CMK (cell line): ENCODE measurements at regions not wholly inside any gene's neighbourhood (a gene's known extent, or its start where the extent isn't known, plus 50 kb on each side); places are given as distances from the start of the nearest gene placed in this dataset.

Experiments used
- DNase-seq: peaks from one replicate; pipeline ENCODE4 v3.0.0-alpha.2; 2010; ENCODE audit warnings: low read depth

- peak; percentile 21 for DNase-seq
These were observed 151.2 kb upstream of the TNR start for GRCh38 chr1:175894581-175894980.

- no peak for DNase-seq
These were observed 149.8 kb upstream of the TNR start for GRCh38 chr1:175893192-175893591.

GRCh38 chr1:175892686-175893085, 149.3 kb upstream of the TNR start:
- DNase-seq, result no peak

GRCh38 chr1:175891783-175892309, 148.5 kb upstream of the TNR start:
- no peak for DNase-seq

GRCh38 chr1:175890958-175891357, 147.6 kb upstream of the TNR start:
- DNase-seq, result no peak

- no peak for DNase-seq
These were observed 146.5 kb upstream of the TNR start for GRCh38 chr1:175889848-175890247.

GRCh38 chr1:175888996-175889395, 145.6 kb upstream of the TNR start:
- no peak for DNase-seq

GRCh38 chr1:175887981-175888428, 144.6 kb upstream of the TNR start:
- peak; percentile 15 for DNase-seq

GRCh38 chr1:175887521-175887920, 144.1 kb upstream of the TNR start:
- no peak for DNase-seq

GRCh38 chr1:175885326-175885725, 141.9 kb upstream of the TNR start:
- DNase-seq, result no peak

GRCh38 chr1:175884369-175884768, 141.0 kb upstream of the TNR start:
- DNase-seq, result no peak

GRCh38 chr1:175882192-175882591, 138.8 kb upstream of the TNR start:
- no peak for DNase-seq

GRCh38 chr1:175881246-175881976, 138.0 kb upstream of the TNR start:
- no peak for DNase-seq

GRCh38 chr1:175878775-175879174, 135.4 kb upstream of the TNR start:
- DNase-seq, result no peak

- DNase-seq, result no peak
These were observed 134.7 kb upstream of the TNR start for GRCh38 chr1:175877939-175878737.

GRCh38 chr1:175875556-175875955, 132.2 kb upstream of the TNR start:
- DNase-seq, result no peak

GRCh38 chr1:175874081-175874480, 130.7 kb upstream of the TNR start:
- DNase-seq, result no peak

GRCh38 chr1:175873290-175873935, 130.0 kb upstream of the TNR start:
- no peak for DNase-seq

GRCh38 chr1:175872588-175872987, 129.2 kb upstream of the TNR start:
- no peak for DNase-seq

- DNase-seq, result no peak
These were observed 128.3 kb upstream of the TNR start for GRCh38 chr1:175871647-175872046.

- DNase-seq, result no peak
These were observed 126.8 kb upstream of the TNR start for GRCh38 chr1:175870217-175870616.

GRCh38 chr1:175866776-175867175, 123.4 kb upstream of the TNR start:
- DNase-seq, result no peak
